22Rv1 (cell line): ENCODE measurements at regions not wholly inside any gene's neighbourhood (a gene's known extent, or its start where the extent isn't known, plus 50 kb on each side); places are given as distances from the start of the nearest gene placed in this dataset.
"Not testable (repeated sequence)": the region's sequence is repeated elsewhere in the genome, so short reads cannot be mapped to it uniquely, and the experiment has no call there.

Experiments
- H3K27ac ChIP-seq: fragments of 450-650 bp; 2 replicates; pipeline ENCODE4 v1.5.1; 2017
- CTCF ChIP-seq: fragments of 450-650 bp; IDR thresholded peaks from 2 replicates; pipeline ENCODE4 v1.5.1; 2017; ENCODE audit warnings: mild to moderate bottlenecking
- ZFX ChIP-seq: fragments of 450-650 bp; IDR thresholded peaks from 2 replicates; pipeline ENCODE4 v1.6.1; 2017; ENCODE audit warnings: antibody characterized with exemption, borderline replicate concordance

GRCh38 chr7:106750773-106751172 lies 89.8 kb upstream of the CCDC71L start:
- no peak overlapping the region for H3K27ac ChIP-seq
- TF ChIP-seq CTCF, result no peak
- TF ChIP-seq ZFX, result no peak

GRCh38 chr7:106752367-106752766 lies 91.4 kb upstream of the CCDC71L start:
- TF ChIP-seq ZFX (no peak), CTCF (no peak)
- H3K27ac ChIP-seq, result no peak overlapping the region

- not testable (repeated sequence) for H3K27ac ChIP-seq
Measured at GRCh38 chr7:106755024-106755423, 94.1 kb upstream of the CCDC71L start.

- H3K27ac ChIP-seq, result no peak overlapping the region
- TF ChIP-seq ZFX (no peak), CTCF (no peak)
Measured at GRCh38 chr7:106755641-106756040, 94.7 kb upstream of the CCDC71L start.

- TF ChIP-seq ZFX (no peak), CTCF (no peak)
- H3K27ac ChIP-seq, result no peak overlapping the region
Measured at GRCh38 chr7:106756071-106756470, 95.1 kb upstream of the CCDC71L start.

GRCh38 chr7:106756884-106757283 lies 95.9 kb upstream of the CCDC71L start:
- H3K27ac ChIP-seq, result no peak overlapping the region
- no peak for TF ChIP-seq ZFX
- TF ChIP-seq CTCF, result no peak

GRCh38 chr7:106757846-106758245 lies 96.9 kb upstream of the CCDC71L start:
- no peak overlapping the region for H3K27ac ChIP-seq
- TF ChIP-seq ZFX (no peak), CTCF (no peak)

GRCh38 chr7:106762845-106763244 lies 101.9 kb upstream of the CCDC71L start:
- not testable (repeated sequence) for H3K27ac ChIP-seq

GRCh38 chr7:106763717-106764116 lies 101.4 kb upstream of the PIK3CG start:
- TF ChIP-seq ZFX (no peak), CTCF (no peak)
- H3K27ac ChIP-seq, result no peak overlapping the region
